ENCODE measurements at regions not wholly inside any gene's neighbourhood (a gene's known extent, or its start where the extent isn't known, plus 50 kb on each side); places are given as distances from the start of the nearest gene placed in this dataset.

GRCh38 chr21:15197696-15198095, 132.9 kb upstream of the NRIP1 start:
- ChIA-PET POLR2A (no interaction called here), CTCF (no interaction called here)
- no peak for DNase-seq (ENCODE audit: low read depth, low spot score)
- intact Hi-C loops (cut with micrococcal nuclease; ENCODE audit: unreplicated experiment): no loop called here
- ATAC-seq: no peak
- Histone ChIP-seq H3K27me3 (ENCODE audit: control insufficient read depth, insufficient read depth, low read length) (no peaks in the 10 kb centered on the region), H3K9me3 (ENCODE audit: control insufficient read depth, insufficient read depth, low read depth, low read length) (no peaks in the 10 kb centered on the region), H3K27ac (ENCODE audit: low read length) (no peak overlapping the region), H3K4me1 (ENCODE audit: control insufficient read depth, insufficient read depth, low read length) (no peaks in the 10 kb centered on the region), H3K36me3 (ENCODE audit: control insufficient read depth, insufficient read depth, low read length) (no peaks in the 10 kb centered on the region), H3K4me3 (ENCODE audit: low read depth in 2 of 2, low read length in 2 of 2) (no peak overlapping the region)
- in situ Hi-C loops (cut with HindIII; ENCODE audit: low pct_unique_long_range_greater_than_20kb, low sequenced_read_pairs): no loop called here
- TF ChIP-seq POLR2AphosphoS5 (IDR thresholded peaks at IDR 0.05; ENCODE audit: low read depth, low read length): no peak
- no peak for TF ChIP-seq CTCF (IDR thresholded peaks at IDR 0.05)
- TF ChIP-seq TCF7L2 (IDR thresholded peaks at IDR 0.05; ENCODE audit: low read depth, low read length): no peak
- TF ChIP-seq SIN3A (IDR thresholded peaks at IDR 0.05; ENCODE audit: borderline replicate concordance, insufficient read depth, low read depth, low read length): no peak
- no peak for TF ChIP-seq REST (IDR thresholded peaks at IDR 0.05; ENCODE audit: insufficient read depth in 1 of 2, low read depth in 2 of 2, low read length in 1 of 2)
- no TSS peak for BruUV-seq (replicated peaks)

GRCh38 chr21:15199414-15200383, 134.9 kb upstream of the NRIP1 start:
- in situ Hi-C loops (cut with HindIII; ENCODE audit: low pct_unique_long_range_greater_than_20kb, low sequenced_read_pairs): no loop called here
- Histone ChIP-seq H3K27me3 (ENCODE audit: control insufficient read depth, insufficient read depth, low read length) (no peaks in the 10 kb centered on the region), H3K36me3 (ENCODE audit: control insufficient read depth, insufficient read depth, low read length) (no peaks in the 10 kb centered on the region), H3K27ac (ENCODE audit: low read length) (no peak overlapping the region), H3K9me3 (ENCODE audit: control insufficient read depth, insufficient read depth, low read depth, low read length) (no peaks in the 10 kb centered on the region), H3K4me3 (ENCODE audit: low read depth in 2 of 2, low read length in 2 of 2) (no peak overlapping the region), H3K4me1 (ENCODE audit: control insufficient read depth, insufficient read depth, low read length) (no peaks in the 10 kb centered on the region)
- TF ChIP-seq TCF7L2 (IDR thresholded peaks at IDR 0.05; ENCODE audit: low read depth, low read length) (no peak), POLR2AphosphoS5 (IDR thresholded peaks at IDR 0.05; ENCODE audit: low read depth, low read length) (no peak), REST (IDR thresholded peaks at IDR 0.05; ENCODE audit: insufficient read depth in 1 of 2, low read depth in 2 of 2, low read length in 1 of 2) (no peak), CTCF (IDR thresholded peaks at IDR 0.05) (no peak)
- ATAC-seq: no peak
- DNase-seq (ENCODE audit: low read depth, low spot score): no peak
- BruUV-seq (replicated peaks): no TSS peak
- CTCF ChIA-PET: no interaction called here
- intact Hi-C loops (cut with micrococcal nuclease; ENCODE audit: unreplicated experiment): no loop called here
- POLR2A ChIA-PET: no interaction called here

Measured in Panc1 (cell line).